Spleen (tissue), 7 donors: ENCODE measurements at regions not wholly inside any gene's neighbourhood (a gene's known extent, or its start where the extent isn't known, plus 50 kb on each side); places are given as distances from the start of the nearest gene placed in this dataset.

ENCODE experiments used
- POLR2A ChIP-seq, 3 donors: fragments of 450-650 bp; IDR thresholded peaks; one replicate each; pipeline ENCODE4 v1.5.1; 2017; ENCODE audit warnings: antibody characterized with exemption in 3 of 3, mild to moderate bottlenecking in 1 of 3
- POLR2AphosphoS5 ChIP-seq, 3 donors: sonication (generic); formaldehyde crosslinking; IDR thresholded peaks; one replicate each; pipeline ENCODE4 v1.5.1; 2017; ENCODE audit warnings: antibody characterized with exemption in 3 of 3
- TF ChIP-seq, protein P1 (sequence below), 11 experiments: fragments of 200-600 bp in 7 of 11; fragments of 450-650 bp in 4 of 11; sonication (generic) in 4 of 11; IDR thresholded peaks in 8 of 11; conservative IDR thresholded peaks in 3 of 11; 1 replicate in 7 of 11; 2 replicates in 4 of 11; pipeline versions ENCODE4 v1.4.0 to v1.8.0; 2016 to 2021; ENCODE audit warnings: antibody characterized with exemption in 11 of 11, inconsistent platforms in 4 of 11, mild to moderate bottlenecking in 1 of 11
- donor health status: DM: no; HTN: no; CAD: no; lungs with moderate emphysema.
- donor health status: DM: no; HTN: no; CAD: no.
- donor health status: DM: no; HTN: no; CAD: no.

- TF ChIP-seq POLR2A (IDR thresholded peaks at IDR 0.05) (no peak), POLR2AphosphoS5 (IDR thresholded peaks at IDR 0.05) (no peak)
- TF ChIP-seq, protein P1, sequence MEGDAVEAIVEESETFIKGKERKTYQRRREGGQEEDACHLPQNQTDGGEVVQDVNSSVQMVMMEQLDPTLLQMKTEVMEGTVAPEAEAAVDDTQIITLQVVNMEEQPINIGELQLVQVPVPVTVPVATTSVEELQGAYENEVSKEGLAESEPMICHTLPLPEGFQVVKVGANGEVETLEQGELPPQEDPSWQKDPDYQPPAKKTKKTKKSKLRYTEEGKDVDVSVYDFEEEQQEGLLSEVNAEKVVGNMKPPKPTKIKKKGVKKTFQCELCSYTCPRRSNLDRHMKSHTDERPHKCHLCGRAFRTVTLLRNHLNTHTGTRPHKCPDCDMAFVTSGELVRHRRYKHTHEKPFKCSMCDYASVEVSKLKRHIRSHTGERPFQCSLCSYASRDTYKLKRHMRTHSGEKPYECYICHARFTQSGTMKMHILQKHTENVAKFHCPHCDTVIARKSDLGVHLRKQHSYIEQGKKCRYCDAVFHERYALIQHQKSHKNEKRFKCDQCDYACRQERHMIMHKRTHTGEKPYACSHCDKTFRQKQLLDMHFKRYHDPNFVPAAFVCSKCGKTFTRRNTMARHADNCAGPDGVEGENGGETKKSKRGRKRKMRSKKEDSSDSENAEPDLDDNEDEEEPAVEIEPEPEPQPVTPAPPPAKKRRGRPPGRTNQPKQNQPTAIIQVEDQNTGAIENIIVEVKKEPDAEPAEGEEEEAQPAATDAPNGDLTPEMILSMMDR (IDR thresholded peaks at IDR 0.05 in 8 of 11, conservative IDR thresholded peaks at IDR 0.05 in 3 of 11) = no peak
Measured at GRCh38 chr1:175881246-175881976, 138.0 kb upstream of the TNR start.
